Hepatocyte (in vitro differentiated cells): ENCODE measurements at regions not wholly inside any gene's neighbourhood (a gene's known extent, or its start where the extent isn't known, plus 50 kb on each side); places are given as distances from the start of the nearest gene placed in this dataset.
A peak's percentile ranks its signal among the peaks of the same experiment; 100 is the strongest.
"Not testable (repeated sequence)": the region's sequence is repeated elsewhere in the genome, so short reads cannot be mapped to it uniquely, and the experiment has no call there.

ENCODE experiments used
- DNase-seq: peaks from one replicate; pipeline ENCODE4 v3.0.0-alpha.2; 2016; ENCODE audit warnings: low spot score
- H2AFZ ChIP-seq: fragments of 200-600 bp; sonication (generic); 2 replicates; pipeline ENCODE4 v1.6.0; 2016; ENCODE audit warnings: antibody characterized with exemption, mild to moderate bottlenecking
- H3K27ac ChIP-seq: fragments of 200-600 bp; sonication (generic); 2 replicates; pipeline ENCODE4 v1.5.1; 2016; ENCODE audit warnings: mild to moderate bottlenecking
- H3K27me3 ChIP-seq: fragments of 200-600 bp; sonication (generic); 2 replicates; pipeline ENCODE4 v1.6.1; 2016
- H3K36me3 ChIP-seq: fragments of 200-600 bp; sonication (generic); replicated peaks from 2 replicates; pipeline ENCODE4 v1.5.1; 2016; ENCODE audit warnings: low read depth; ENCODE audit not compliant: insufficient read depth
- H3K4me1 ChIP-seq: fragments of 200-600 bp; sonication (generic); 2 replicates; pipeline ENCODE4 v1.5.1; 2016; ENCODE audit warnings: mild to moderate bottlenecking, moderate library complexity; ENCODE audit not compliant: insufficient read depth
- H3K4me2 ChIP-seq: fragments of 200-600 bp; sonication (generic); 2 replicates; pipeline ENCODE4 v1.6.0; 2016
- H3K4me3 ChIP-seq: fragments of 200-600 bp; sonication (generic); 2 replicates; pipeline ENCODE4 v1.5.1; 2016; ENCODE audit warnings: mild to moderate bottlenecking
- H3K79me2 ChIP-seq: fragments of 200-600 bp; sonication (generic); 2 replicates; pipeline ENCODE4 v1.6.0; 2017; ENCODE audit warnings: mild to moderate bottlenecking
- H3K9me2 ChIP-seq: fragments of 200-600 bp; sonication (generic); replicated peaks from 2 replicates; pipeline ENCODE4 v1.6.0; 2017; ENCODE audit warnings: mild to moderate bottlenecking; ENCODE audit not compliant: insufficient read depth
- H3K9me3 ChIP-seq: fragments of 200-600 bp; sonication (generic); 2 replicates; pipeline ENCODE4 v1.5.1; 2016; ENCODE audit warnings: low read depth, mild to moderate bottlenecking
- H4K20me1 ChIP-seq: fragments of 200-600 bp; sonication (generic); 2 replicates; pipeline ENCODE4 v1.6.0; 2016; ENCODE audit warnings: mild to moderate bottlenecking; ENCODE audit not compliant: insufficient read depth, poor library complexity, severe bottlenecking
- CTCF ChIP-seq: fragments of 200-600 bp; sonication (generic); IDR thresholded peaks from 2 replicates; pipeline ENCODE4 v1.5.1; 2016; ENCODE audit warnings: antibody characterized with exemption, mild to moderate bottlenecking; ENCODE audit not compliant: poor library complexity
- EZH2 ChIP-seq: fragments of 200-600 bp; sonication (generic); IDR thresholded peaks from 2 replicates; pipeline ENCODE4 v1.6.1; 2016; ENCODE audit warnings: antibody characterized with exemption, mild to moderate bottlenecking, borderline replicate concordance
- EZH2phosphoT487 ChIP-seq: fragments of 200-600 bp; sonication (generic); IDR thresholded peaks from one replicate; pipeline ENCODE4 v1.6.1; 2018; ENCODE audit warnings: antibody characterized with exemption, mild to moderate bottlenecking, low read depth, moderate library complexity; ENCODE audit not compliant: unreplicated experiment, severe bottlenecking
- WGBS: methylation state at CpG from one replicate; pipeline ENCODE4 v1.1.6; 2016; ENCODE audit warnings: low lambda C conversion rate; ENCODE audit errors: missing lambda C conversion rate; 5-methylcytosine and 5-hydroxymethylcytosine counted together

- Histone ChIP-seq H3K9me2 (no peaks in the 10 kb centered on the region), H3K27ac (no peak overlapping the region), H3K4me1 (no peaks in the 10 kb centered on the region), H3K4me2 (no peak overlapping the region), H3K79me2 (peaks cover 23% of the 10 kb centered on the region), H3K4me3 (no peak overlapping the region), H3K9me3 (no peaks in the 10 kb centered on the region), H3K36me3 (no peaks in the 10 kb centered on the region), H4K20me1 (no peaks in the 10 kb centered on the region), H3K27me3 (no peaks in the 10 kb centered on the region), H2AFZ (no peak overlapping the region)
- 88% methylated on average over 4 of the region's 4 CpGs for WGBS
- no peak for TF ChIP-seq CTCF
- no peak for TF ChIP-seq EZH2
- no peak for TF ChIP-seq EZH2phosphoT487
- no peak for DNase-seq
Observed at GRCh38 chr14:71566276-71566675, 366.0 kb upstream of the RGS6 start.

- not testable (repeated sequence) for H2AFZ ChIP-seq, H3K9me3 ChIP-seq, H3K4me3 ChIP-seq, DNase-seq, H4K20me1 ChIP-seq, H3K4me2 ChIP-seq, H3K27me3 ChIP-seq, H3K27ac ChIP-seq, H3K36me3 ChIP-seq, H3K9me2 ChIP-seq, H3K4me1 ChIP-seq
- peaks cover 17% of the 10 kb centered on the region for H3K79me2 ChIP-seq
- 91% methylated on average over 2 of the region's 2 CpGs for WGBS
Observed at GRCh38 chr14:71567499-71568133, 364.6 kb upstream of the RGS6 start.

GRCh38 chr14:71574976-71575375, 357.3 kb upstream of the RGS6 start:
- Histone ChIP-seq H2AFZ (no peak overlapping the region), H3K4me2 (no peak overlapping the region), H3K27me3 (no peaks in the 10 kb centered on the region), H3K4me1 (no peaks in the 10 kb centered on the region), H4K20me1 (no peaks in the 10 kb centered on the region), H3K9me2 (no peaks in the 10 kb centered on the region), H3K27ac (no peak overlapping the region), H3K79me2 (peaks cover 7% of the 10 kb centered on the region), H3K36me3 (no peaks in the 10 kb centered on the region), H3K9me3 (no peaks in the 10 kb centered on the region), H3K4me3 (no peak overlapping the region)
- DNase-seq = peak; percentile 44
- TF ChIP-seq EZH2 (no peak), CTCF (no peak), EZH2phosphoT487 (no peak)
- WGBS = 41% methylated on average over 2 of the region's 2 CpGs

GRCh38 chr14:71576472-71576871, 355.8 kb upstream of the RGS6 start:
- WGBS = 100% methylated on average over 2 of the region's 2 CpGs
- peaks cover 10% of the 10 kb centered on the region for H3K79me2 ChIP-seq
- H3K9me2 ChIP-seq = no peaks in the 10 kb centered on the region
- no peaks in the 10 kb centered on the region for H3K4me1 ChIP-seq
- no peak overlapping the region for H3K4me2 ChIP-seq
- no peak overlapping the region for H2AFZ ChIP-seq
- H3K36me3 ChIP-seq = no peaks in the 10 kb centered on the region
- TF ChIP-seq EZH2 = no peak
- no peak for TF ChIP-seq EZH2phosphoT487
- TF ChIP-seq CTCF = no peak
- no peak for DNase-seq
- H4K20me1 ChIP-seq = no peaks in the 10 kb centered on the region
- no peaks in the 10 kb centered on the region for H3K9me3 ChIP-seq
- H3K27ac ChIP-seq = no peak overlapping the region
- H3K4me3 ChIP-seq = no peak overlapping the region
- no peaks in the 10 kb centered on the region for H3K27me3 ChIP-seq
